Omental fat pad (tissue), 3 donors: ENCODE measurements at regions not wholly inside any gene's neighbourhood (a gene's known extent, or its start where the extent isn't known, plus 50 kb on each side); places are given as distances from the start of the nearest gene placed in this dataset.

Source experiments
- ATAC-seq: fragments of 150-250 bp; one replicate; pipeline ENCODE4 v1.9.1; 2016; ENCODE audit warnings: mild to moderate bottlenecking, moderate library complexity; ENCODE audit not compliant: low FRiP score
- DNase-seq: peaks from one replicate; pipeline ENCODE4 v3.0.0-alpha.2; 2019; ENCODE audit warnings: low spot score
- TF ChIP-seq, protein P1 (sequence below), 3 donors: fragments of 450-650 bp; IDR thresholded peaks; one replicate each; pipeline ENCODE4 v1.5.1; 2016 to 2017; ENCODE audit warnings: antibody characterized with exemption in 3 of 3, mild to moderate bottlenecking in 3 of 3, moderate library complexity in 2 of 3

DNA sequence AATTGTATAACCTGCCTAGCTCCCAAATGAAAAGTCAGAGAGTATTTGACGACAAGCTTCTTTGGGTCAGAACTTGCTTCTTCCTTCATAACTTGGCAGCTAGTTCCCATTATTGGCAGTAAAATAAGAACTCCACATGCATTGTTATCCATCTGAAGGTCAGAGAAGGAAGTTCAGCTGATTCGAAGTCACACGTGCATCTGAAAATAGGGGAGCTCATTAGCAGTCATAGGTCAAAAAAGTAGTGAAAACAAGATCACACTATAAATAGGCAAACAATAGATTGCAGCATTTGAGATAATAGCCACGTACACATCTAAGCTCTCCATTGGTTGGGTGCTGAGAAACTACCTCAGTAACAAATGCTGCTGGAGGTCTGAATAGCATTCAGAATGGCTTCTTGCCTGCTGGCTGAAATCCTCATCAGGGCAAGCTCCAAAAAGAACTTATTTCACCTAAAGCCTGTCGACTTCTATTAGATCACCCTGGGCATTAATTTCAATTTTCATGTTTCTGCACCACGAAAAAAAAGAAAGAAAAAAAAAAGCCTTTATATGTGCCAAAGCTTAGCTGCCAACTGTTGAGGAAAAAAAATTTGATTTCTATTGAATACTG is 1492.9 kb upstream of the CELF4 start:
- DNase-seq (no peak), ATAC-seq (no peak)
- TF ChIP-seq, protein P1, sequence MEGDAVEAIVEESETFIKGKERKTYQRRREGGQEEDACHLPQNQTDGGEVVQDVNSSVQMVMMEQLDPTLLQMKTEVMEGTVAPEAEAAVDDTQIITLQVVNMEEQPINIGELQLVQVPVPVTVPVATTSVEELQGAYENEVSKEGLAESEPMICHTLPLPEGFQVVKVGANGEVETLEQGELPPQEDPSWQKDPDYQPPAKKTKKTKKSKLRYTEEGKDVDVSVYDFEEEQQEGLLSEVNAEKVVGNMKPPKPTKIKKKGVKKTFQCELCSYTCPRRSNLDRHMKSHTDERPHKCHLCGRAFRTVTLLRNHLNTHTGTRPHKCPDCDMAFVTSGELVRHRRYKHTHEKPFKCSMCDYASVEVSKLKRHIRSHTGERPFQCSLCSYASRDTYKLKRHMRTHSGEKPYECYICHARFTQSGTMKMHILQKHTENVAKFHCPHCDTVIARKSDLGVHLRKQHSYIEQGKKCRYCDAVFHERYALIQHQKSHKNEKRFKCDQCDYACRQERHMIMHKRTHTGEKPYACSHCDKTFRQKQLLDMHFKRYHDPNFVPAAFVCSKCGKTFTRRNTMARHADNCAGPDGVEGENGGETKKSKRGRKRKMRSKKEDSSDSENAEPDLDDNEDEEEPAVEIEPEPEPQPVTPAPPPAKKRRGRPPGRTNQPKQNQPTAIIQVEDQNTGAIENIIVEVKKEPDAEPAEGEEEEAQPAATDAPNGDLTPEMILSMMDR (IDR thresholded peaks at IDR 0.05), result no peak

DNA sequence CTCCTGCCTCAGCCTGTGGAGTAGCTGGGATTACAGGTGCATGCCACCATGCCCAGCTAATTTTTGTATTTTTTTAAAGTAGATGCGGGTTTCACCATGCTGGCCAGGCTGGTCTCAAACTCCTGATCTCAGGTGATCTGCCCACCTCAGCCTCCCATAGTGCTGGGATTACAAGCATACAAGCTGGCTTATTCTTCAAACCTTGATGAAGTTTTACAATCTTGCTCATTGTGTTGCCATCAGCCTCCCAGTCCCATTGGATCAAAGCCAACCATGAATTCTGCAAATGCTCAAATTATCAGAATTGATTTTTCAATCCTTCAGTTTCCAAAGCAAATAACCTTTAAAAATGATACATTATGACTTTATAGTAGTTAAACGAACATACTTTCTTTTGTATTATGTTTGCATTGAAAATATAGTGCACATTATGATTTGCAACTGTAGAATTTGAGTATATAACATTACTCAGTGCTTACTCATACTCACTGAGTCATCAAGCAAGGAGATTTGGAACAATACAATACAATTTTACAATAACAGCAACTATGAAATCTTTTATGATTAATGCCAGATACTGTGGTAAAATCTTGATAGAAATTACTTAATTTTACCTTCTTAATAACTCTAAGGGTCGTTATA is 1491.9 kb upstream of the CELF4 start:
- TF ChIP-seq, protein P1 (IDR thresholded peaks at IDR 0.05), result no peak
- DNase-seq (no peak), ATAC-seq (no peak)

DNA sequence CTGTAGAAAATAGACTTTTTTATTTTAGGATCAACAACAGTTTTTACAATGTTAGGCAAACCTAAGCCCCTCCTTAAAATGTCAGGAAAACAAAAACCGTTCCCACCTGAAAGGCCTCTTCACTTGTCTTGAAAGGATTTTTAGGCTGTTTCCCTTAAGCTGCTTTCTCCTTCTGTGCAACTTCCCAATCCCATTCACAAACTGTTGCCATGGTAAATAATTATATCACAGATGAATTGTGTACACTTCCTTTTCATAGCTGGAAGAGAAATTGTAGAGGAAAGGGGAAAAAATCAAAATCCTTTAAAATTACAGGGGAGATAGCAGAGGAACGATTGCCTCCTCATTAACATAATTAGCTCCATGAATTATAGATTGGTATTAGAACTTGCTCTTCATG is 1488.0 kb upstream of the CELF4 start:
- TF ChIP-seq, protein P1 (IDR thresholded peaks at IDR 0.05), result no peak
- ATAC-seq (no peak), DNase-seq (no peak)

DNA sequence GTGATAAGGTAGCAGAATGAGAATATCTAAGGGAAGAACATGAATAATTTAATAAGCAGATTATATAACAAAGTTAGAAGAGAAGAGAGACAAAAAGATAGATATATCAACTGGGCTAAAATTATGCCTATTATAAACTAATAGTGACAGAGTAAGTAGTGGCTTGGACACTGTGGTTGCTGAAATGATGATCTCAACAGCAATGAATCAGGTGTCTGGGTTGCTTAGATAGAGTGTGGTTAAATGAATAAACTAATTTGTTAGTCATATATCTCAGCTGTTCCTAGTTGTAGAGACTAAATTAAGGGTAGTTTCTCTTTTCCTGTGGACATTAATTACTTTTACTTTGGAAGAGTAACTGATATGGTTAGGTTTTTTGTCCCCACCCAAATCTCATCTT is 1485.4 kb upstream of the CELF4 start:
- TF ChIP-seq, protein P1 (IDR thresholded peaks at IDR 0.05), result no peak
- ATAC-seq, result no peak
- DNase-seq, result no peak

DNA sequence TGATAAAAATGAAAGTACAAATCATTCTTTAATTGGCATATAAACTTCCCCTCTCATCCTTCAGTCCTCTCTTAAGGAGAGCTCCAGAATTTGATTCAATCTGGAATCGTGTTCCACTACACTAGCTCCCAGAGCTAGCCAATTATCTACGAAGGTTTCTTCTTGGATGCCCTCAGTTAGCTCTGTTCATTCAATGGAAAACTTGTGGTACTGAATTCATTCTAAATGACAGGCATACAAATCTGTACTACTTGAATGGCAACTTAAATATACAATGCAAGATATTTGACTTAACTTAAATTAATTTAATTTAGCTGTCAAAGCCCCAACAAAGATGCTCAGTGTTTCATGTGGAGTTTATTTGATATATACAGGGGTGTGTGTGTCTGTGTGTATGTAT is 1474.2 kb upstream of the CELF4 start:
- no peak for DNase-seq
- ATAC-seq, result no peak
- TF ChIP-seq, protein P1 (IDR thresholded peaks at IDR 0.05), result no peak

DNA sequence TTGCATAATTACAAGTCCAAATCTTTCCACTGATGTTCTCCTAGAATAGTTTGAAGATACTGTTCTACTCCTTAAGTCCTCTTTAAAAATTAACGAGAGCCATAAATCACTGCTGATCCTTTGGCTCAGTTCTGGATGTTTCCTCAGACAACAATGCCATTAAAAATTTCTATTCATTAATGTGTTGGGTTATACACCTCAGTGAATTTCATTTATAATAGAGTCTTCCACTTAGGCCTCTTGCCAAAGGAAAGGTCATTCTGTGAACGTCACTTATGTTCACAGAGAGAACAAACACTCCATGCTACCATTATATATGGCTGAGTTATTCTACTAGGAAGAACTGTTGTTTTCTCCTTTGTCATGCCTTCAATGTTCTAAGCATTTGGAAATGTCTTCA is 1472.3 kb upstream of the CELF4 start:
- no peak for ATAC-seq
- TF ChIP-seq, protein P1 (IDR thresholded peaks at IDR 0.05), result no peak
- DNase-seq, result no peak

DNA sequence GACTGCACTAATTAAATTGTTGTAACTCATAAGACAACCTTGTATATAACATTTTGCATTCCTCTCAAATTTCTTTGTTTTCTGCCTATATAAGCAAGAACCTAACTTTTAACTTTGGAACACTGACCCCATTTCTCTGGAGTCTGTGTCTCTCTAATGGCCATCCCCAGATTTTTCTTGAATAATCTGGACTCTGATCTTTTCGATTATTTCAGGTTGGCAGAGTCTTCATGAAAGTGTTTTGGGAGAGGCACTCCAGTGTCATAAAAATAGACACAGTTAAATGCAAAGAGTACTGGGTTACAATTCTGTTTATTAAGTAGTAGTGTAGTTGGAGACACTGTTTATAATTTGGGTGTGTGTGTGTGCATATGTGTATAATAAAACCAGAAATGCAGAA is 1467.7 kb upstream of the CELF4 start:
- no peak for ATAC-seq

More for the DNA sequence above, 1467.7 kb upstream of the CELF4 start:
- no peak for DNase-seq
- TF ChIP-seq, protein P1 (IDR thresholded peaks at IDR 0.05), result no peak
